ENCODE measurements at regions not wholly inside any gene's neighbourhood (a gene's known extent, or its start where the extent isn't known, plus 50 kb on each side); places are given as distances from the start of the nearest gene placed in this dataset.

DNA sequence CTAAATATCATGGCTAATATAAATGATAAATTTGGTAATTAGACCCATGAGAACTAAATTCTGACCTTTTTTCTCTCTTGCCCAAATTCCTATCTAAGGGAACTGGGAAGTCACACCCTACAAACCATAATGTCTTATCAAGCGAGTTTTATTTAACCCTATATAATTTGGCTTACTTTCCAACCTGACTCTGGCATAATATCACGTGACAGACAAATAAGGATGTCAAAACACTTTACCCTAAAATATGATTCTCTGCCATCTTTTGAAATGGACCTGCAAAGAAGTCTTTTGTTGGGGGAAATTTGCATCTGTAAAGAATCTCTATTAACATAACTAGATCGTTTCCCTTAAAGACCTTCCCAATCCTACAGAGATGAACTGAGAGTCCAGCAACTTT is 1823.5 kb upstream of the LRRTM1 start:
- TF ChIP-seq EZH2 (IDR thresholded peaks at IDR 0.05) (no peak), POLR2AphosphoS5 (IDR thresholded peaks at IDR 0.05; ENCODE audit: borderline replicate concordance, low read depth, low read length) (no peak), FOXP2 (optimal IDR thresholded peaks at IDR 0.05; ENCODE audit: control extremely low read depth, extremely low read length, insufficient read depth) (no peak)

All from SK-N-MC (cell line).